Fibroblast of lung (primary cell): ENCODE measurements at regions not wholly inside any gene's neighbourhood (a gene's known extent, or its start where the extent isn't known, plus 50 kb on each side); places are given as distances from the start of the nearest gene placed in this dataset.

ENCODE experiments used
- DNase-seq, 2 donors: peaks; one replicate each; pipeline versions ENCODE4 v3.0.0 to v3.0.0-alpha.2; 2010; ENCODE audit warnings: low read depth in 2 of 2
- H2AFZ ChIP-seq: 2 replicates; pipeline ENCODE4 v1.5.1; 2012; ENCODE audit warnings: low read length, control low read depth, inconsistent platforms
- H3K27ac ChIP-seq: 2 replicates; pipeline ENCODE4 v1.5.1; 2011; ENCODE audit warnings: low read length, control low read depth; ENCODE audit not compliant: insufficient read depth
- H3K27me3 ChIP-seq: 2 replicates; pipeline ENCODE4 v1.5.1; 2011; ENCODE audit warnings: mild to moderate bottlenecking, low read length; ENCODE audit not compliant: control insufficient read depth, insufficient read depth
- H3K36me3 ChIP-seq: 2 replicates; pipeline ENCODE4 v1.5.1; 2011; ENCODE audit warnings: low read length; ENCODE audit not compliant: control insufficient read depth, insufficient read depth
- H3K4me1 ChIP-seq: 2 replicates; pipeline ENCODE4 v1.5.1; 2011; ENCODE audit warnings: low read length; ENCODE audit not compliant: control insufficient read depth, insufficient read depth; ENCODE audit errors: extremely low read depth
- H3K4me2 ChIP-seq: 2 replicates; pipeline ENCODE4 v1.5.1; 2011; ENCODE audit warnings: low read length, control low read depth; ENCODE audit not compliant: insufficient read depth; ENCODE audit errors: extremely low read depth
- H3K4me3 ChIP-seq, 4 experiments: fragments of 200-600 bp in 1 of 4; sonication (generic) in 1 of 4; replicated peaks in 1 of 4; 2 replicates each; pipeline ENCODE4 v1.5.1; 2011 to 2016; ENCODE audit warnings: low read length in 4 of 4, low read depth in 3 of 4, mild to moderate bottlenecking in 3 of 4, control low read depth in 2 of 4, inconsistent platforms in 1 of 4, mixed read lengths in 1 of 4; ENCODE audit not compliant: insufficient read depth in 1 of 4; ENCODE audit errors: control extremely low read depth in 1 of 4
- H3K79me2 ChIP-seq: 2 replicates; pipeline ENCODE4 v1.5.1; 2012; ENCODE audit warnings: mild to moderate bottlenecking, low read length, inconsistent platforms; ENCODE audit not compliant: control insufficient read depth, insufficient read depth
- H3K9ac ChIP-seq: 2 replicates; pipeline ENCODE4 v1.5.1; 2011; ENCODE audit warnings: mild to moderate bottlenecking, low read length, control low read depth; ENCODE audit not compliant: insufficient read depth
- H3K9me3 ChIP-seq: 2 replicates; pipeline ENCODE4 v1.5.1; 2012; ENCODE audit warnings: low read depth, low read length; ENCODE audit not compliant: control insufficient read depth, insufficient read depth
- H4K20me1 ChIP-seq: 2 replicates; pipeline ENCODE4 v1.5.1; 2011; ENCODE audit warnings: low read length; ENCODE audit not compliant: control insufficient read depth, insufficient read depth; ENCODE audit errors: extremely low read depth
- CTCF ChIP-seq, 2 donors: IDR thresholded peaks in 1 of 2; conservative IDR thresholded peaks in 1 of 2; 1 replicate in 1 of 2; 2 replicates in 1 of 2; pipeline ENCODE4 v1.5.1; 2011 to 2012; ENCODE audit warnings: low read length in 2 of 2, control low read depth in 1 of 2, inconsistent platforms in 1 of 2, low read depth in 1 of 2, mild to moderate bottlenecking in 1 of 2
- EZH2 ChIP-seq: IDR thresholded peaks from 2 replicates; pipeline ENCODE4 v1.5.1; 2012; ENCODE audit warnings: low read length, control low read depth, mild to moderate bottlenecking; ENCODE audit errors: missing control alignments

GRCh38 chr10:128465697-128466096 is 339.5 kb upstream of the MKI67 start:
- no peak overlapping the region for H3K27ac ChIP-seq
- no peak overlapping the region for H3K4me2 ChIP-seq
- H3K27me3 ChIP-seq: no peaks in the 10 kb centered on the region
- H3K4me1 ChIP-seq: no peaks in the 10 kb centered on the region
- H3K79me2 ChIP-seq: no peaks in the 10 kb centered on the region
- H3K9me3 ChIP-seq: peaks cover 2% of the 10 kb centered on the region
- H3K36me3 ChIP-seq: no peaks in the 10 kb centered on the region
- no peak overlapping the region for H2AFZ ChIP-seq
- no peaks in the 10 kb centered on the region for H4K20me1 ChIP-seq
- DNase-seq: no peak
- H3K9ac ChIP-seq: no peak overlapping the region
- no peak overlapping the region for H3K4me3 ChIP-seq
- TF ChIP-seq EZH2: no peak
- TF ChIP-seq CTCF (conservative IDR thresholded peaks at IDR 0.05 in 1 of 2, IDR thresholded peaks at IDR 0.05 in 1 of 2; ENCODE audit: low read depth in 1 of 2, low read length in 2 of 2): no peak

DNA sequence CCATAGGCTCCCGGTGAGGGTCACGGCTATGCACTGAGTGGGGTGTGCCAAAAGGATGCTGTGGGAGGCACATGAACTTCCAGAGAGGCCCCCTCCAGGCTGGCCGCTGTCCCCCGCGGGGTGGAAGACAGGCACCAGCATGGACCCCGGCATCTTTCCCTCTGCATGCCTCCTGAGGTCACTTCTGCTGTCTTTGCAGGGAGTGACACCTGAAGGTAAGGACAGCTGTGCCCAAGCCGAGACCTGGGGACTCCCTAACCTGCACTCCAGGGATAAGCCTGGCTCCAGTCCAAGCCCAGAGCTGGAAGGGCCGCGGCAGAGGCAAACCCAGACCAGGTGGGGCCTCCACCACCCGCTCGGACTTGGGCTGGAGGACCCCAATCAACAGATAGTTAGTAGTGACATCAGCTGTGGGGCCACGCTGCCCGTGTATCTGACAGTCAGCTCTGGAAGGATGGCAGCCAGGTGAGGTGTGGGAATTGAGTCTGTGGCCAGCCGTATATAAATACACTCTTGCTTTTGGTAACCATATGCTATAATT is 340.7 kb upstream of the MKI67 start:
- no peak overlapping the region for H3K4me3 ChIP-seq
- no peak overlapping the region for H3K9ac ChIP-seq
- H3K4me2 ChIP-seq: no peak overlapping the region
- peaks cover 4% of the 10 kb centered on the region for H3K9me3 ChIP-seq
- H3K79me2 ChIP-seq: no peaks in the 10 kb centered on the region
- no peak overlapping the region for H3K27ac ChIP-seq
- TF ChIP-seq CTCF (conservative IDR thresholded peaks at IDR 0.05 in 1 of 2, IDR thresholded peaks at IDR 0.05 in 1 of 2; ENCODE audit: low read depth in 1 of 2, low read length in 2 of 2): no peak
- no peak for TF ChIP-seq EZH2
- H3K27me3 ChIP-seq: no peaks in the 10 kb centered on the region
- H3K36me3 ChIP-seq: no peaks in the 10 kb centered on the region
- no peak for DNase-seq
- H3K4me1 ChIP-seq: no peaks in the 10 kb centered on the region
- H4K20me1 ChIP-seq: no peaks in the 10 kb centered on the region
- no peak overlapping the region for H2AFZ ChIP-seq

GRCh38 chr10:128468462-128468861 is 342.2 kb upstream of the MKI67 start:
- no peaks in the 10 kb centered on the region for H3K79me2 ChIP-seq
- no peaks in the 10 kb centered on the region for H3K36me3 ChIP-seq
- no peak overlapping the region for H3K4me3 ChIP-seq
- H3K4me2 ChIP-seq: no peak overlapping the region
- no peaks in the 10 kb centered on the region for H3K4me1 ChIP-seq
- H4K20me1 ChIP-seq: no peaks in the 10 kb centered on the region
- no peaks in the 10 kb centered on the region for H3K27me3 ChIP-seq
- no peak for DNase-seq
- H2AFZ ChIP-seq: no peak overlapping the region
- H3K9ac ChIP-seq: no peak overlapping the region
- H3K27ac ChIP-seq: no peak overlapping the region
- no peak for TF ChIP-seq CTCF (conservative IDR thresholded peaks at IDR 0.05 in 1 of 2, IDR thresholded peaks at IDR 0.05 in 1 of 2; ENCODE audit: low read depth in 1 of 2, low read length in 2 of 2)
- no peak for TF ChIP-seq EZH2
- H3K9me3 ChIP-seq: peaks cover 4% of the 10 kb centered on the region
